Osteocyte (in vitro differentiated cells): ENCODE measurements at regions not wholly inside any gene's neighbourhood (a gene's known extent, or its start where the extent isn't known, plus 50 kb on each side); places are given as distances from the start of the nearest gene placed in this dataset.

Experiments
- DNase-seq: peaks from one replicate; pipeline ENCODE4 v3.0.0; 2021; ENCODE audit warnings: mixed read lengths; ENCODE audit not compliant: unreplicated experiment; ENCODE audit errors: extremely low spot score
- H3K27ac Mint-ChIP-seq: one replicate; pipeline ENCODE4 v1.8.0; 2021; ENCODE audit warnings: mild to moderate bottlenecking, mixed read lengths; ENCODE audit not compliant: unreplicated experiment
- H3K27me3 Mint-ChIP-seq: one replicate; pipeline ENCODE4 v1.8.0; 2021; ENCODE audit warnings: mixed read lengths; ENCODE audit not compliant: unreplicated experiment
- H3K36me3 Mint-ChIP-seq: one replicate; pipeline ENCODE4 v1.8.0; 2021; ENCODE audit warnings: mixed read lengths; ENCODE audit not compliant: unreplicated experiment
- H3K4me1 Mint-ChIP-seq: one replicate; pipeline ENCODE4 v1.8.0; 2021; ENCODE audit warnings: mixed read lengths; ENCODE audit not compliant: unreplicated experiment
- H3K4me3 Mint-ChIP-seq: one replicate; pipeline ENCODE4 v1.8.0; 2021; ENCODE audit warnings: mild to moderate bottlenecking, moderate library complexity, mixed read lengths; ENCODE audit not compliant: unreplicated experiment
- H3K9me3 Mint-ChIP-seq: one replicate; pipeline ENCODE4 v1.8.0; 2021; ENCODE audit warnings: mixed read lengths; ENCODE audit not compliant: unreplicated experiment
- CTCF ChIP-seq: fragments of 200-600 bp; sonication (generic); IDR thresholded peaks from 2 replicates; pipeline ENCODE4 v1.5.0; 2021; ENCODE audit warnings: antibody characterized with exemption, mild to moderate bottlenecking, moderate library complexity

GRCh38 chr1:30450818-30451233, 272.6 kb downstream of the MATN1 start:
- Mint-ChIP-seq H3K9me3 (peaks cover 14% of the 10 kb centered on the region), H3K27ac (no peak overlapping the region)

DNA sequence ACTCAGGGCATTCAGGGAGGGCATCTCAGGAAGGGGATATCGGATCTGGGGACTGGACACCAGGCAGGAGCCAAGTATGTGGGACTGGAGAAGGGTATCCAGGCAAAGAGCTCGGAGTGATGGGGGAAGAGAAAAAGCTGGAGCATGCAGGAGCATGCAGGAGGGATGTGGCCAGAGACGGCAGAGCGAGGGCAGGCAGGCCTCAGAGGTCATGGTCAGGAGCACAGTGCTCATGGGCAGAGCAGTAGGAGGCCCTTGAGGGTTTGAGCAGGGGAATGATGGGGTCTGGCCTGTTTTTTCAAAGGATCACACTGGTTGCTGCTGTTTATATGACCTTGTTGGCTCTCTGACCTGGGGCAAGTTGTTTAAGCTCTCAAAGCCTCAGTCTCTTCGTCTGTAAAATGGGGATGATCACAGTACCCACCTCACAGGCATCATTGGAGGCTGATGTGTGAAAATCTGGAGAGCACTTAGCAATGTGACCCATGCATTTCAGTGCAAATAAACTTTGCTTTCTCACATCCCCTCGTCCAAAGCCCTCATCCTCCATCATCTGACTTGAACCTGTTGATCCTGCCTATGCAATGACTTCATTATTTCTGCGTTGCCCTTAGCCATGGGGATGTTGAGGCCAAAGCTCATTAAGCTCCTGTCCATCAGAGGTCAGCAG, 273.1 kb downstream of the MATN1 start:
- Mint-ChIP-seq H3K36me3 (no peaks in the 10 kb centered on the region), H3K4me1 (no peaks in the 10 kb centered on the region), H3K27me3 (no peaks in the 10 kb centered on the region), H3K9me3 (peaks cover 14% of the 10 kb centered on the region), H3K4me3 (no peak overlapping the region), H3K27ac (no peak overlapping the region)
- no peak for TF ChIP-seq CTCF
- no peak for DNase-seq

More at GRCh38 chr1:30450818-30451233, 272.6 kb downstream of the MATN1 start:
- no peaks in the 10 kb centered on the region for H3K27me3 Mint-ChIP-seq
- no peaks in the 10 kb centered on the region for H3K4me1 Mint-ChIP-seq
- no peak for TF ChIP-seq CTCF
- H3K36me3 Mint-ChIP-seq = no peaks in the 10 kb centered on the region
- no peak overlapping the region for H3K4me3 Mint-ChIP-seq
- DNase-seq = peak; percentile 68

DNA sequence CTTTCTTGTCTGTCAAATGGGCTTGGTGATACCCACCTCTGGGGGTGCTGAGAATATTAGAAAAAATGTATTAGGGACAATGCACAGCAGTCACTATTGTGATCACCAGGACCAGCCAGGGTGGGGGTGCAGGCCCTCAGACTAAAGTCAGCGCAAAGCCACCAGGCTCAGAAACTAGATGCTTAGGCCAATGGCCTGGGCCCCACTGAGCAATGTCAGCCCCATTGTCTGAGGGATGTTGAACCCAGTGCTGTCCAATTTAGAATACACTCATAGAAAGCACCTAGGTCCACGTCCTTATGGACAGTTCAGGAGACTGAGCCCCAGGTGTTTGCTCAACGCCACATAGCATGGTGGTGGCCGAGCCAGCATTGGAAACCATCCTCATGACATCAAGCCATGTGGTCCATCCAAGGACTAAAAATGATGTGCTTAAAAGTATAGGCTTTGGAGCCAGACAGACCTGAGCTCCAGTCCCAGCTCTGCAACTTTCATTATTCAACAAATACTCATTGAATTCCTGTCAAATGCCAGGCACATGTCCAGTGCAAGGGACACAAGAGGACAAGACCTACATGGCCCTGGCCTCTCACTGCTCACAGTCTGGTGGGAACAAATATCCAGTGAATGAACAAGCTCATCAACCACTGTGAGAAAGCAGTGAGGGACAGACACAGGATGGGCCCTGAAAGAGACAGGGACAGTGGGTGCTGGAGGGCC, 273.8 kb downstream of the MATN1 start:
- peak; percentile 59 for DNase-seq

DNA sequence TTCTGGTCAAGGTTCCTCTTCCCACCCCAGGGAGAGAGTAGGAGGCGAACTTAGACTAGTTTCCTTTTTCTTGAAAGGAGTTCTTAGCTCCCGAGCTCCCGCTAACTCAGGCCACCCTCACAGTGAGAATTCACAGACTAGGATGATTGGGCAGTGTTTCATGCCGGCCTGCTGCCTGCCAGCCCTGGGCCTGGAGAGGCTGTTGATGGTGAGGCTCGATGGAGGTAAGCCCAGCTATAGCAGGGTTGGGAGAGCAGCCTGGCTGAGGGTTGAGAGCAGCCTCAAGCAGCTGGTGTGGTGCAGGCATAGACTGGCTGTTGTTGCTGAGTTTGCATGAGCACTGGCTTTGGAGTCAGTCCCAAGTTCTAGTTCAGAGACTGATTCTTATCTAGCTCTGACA, 274.4 kb downstream of the MATN1 start:
- TF ChIP-seq CTCF = no peak
- no peak for DNase-seq
- no peak overlapping the region for H3K4me3 Mint-ChIP-seq
- H3K27ac Mint-ChIP-seq = no peak overlapping the region
- no peaks in the 10 kb centered on the region for H3K27me3 Mint-ChIP-seq
- H3K4me1 Mint-ChIP-seq = no peaks in the 10 kb centered on the region
- peaks cover 19% of the 10 kb centered on the region for H3K9me3 Mint-ChIP-seq
- H3K36me3 Mint-ChIP-seq = no peaks in the 10 kb centered on the region

More for the DNA sequence above, 273.8 kb downstream of the MATN1 start:
- Mint-ChIP-seq H3K4me1 (no peaks in the 10 kb centered on the region), H3K36me3 (no peaks in the 10 kb centered on the region), H3K27ac (no peak overlapping the region), H3K4me3 (no peak overlapping the region), H3K9me3 (peaks cover 14% of the 10 kb centered on the region), H3K27me3 (no peaks in the 10 kb centered on the region)
- TF ChIP-seq CTCF = no peak

- no peaks in the 10 kb centered on the region for H3K27me3 Mint-ChIP-seq
- H3K4me1 Mint-ChIP-seq = no peaks in the 10 kb centered on the region
- H3K9me3 Mint-ChIP-seq = peaks cover 14% of the 10 kb centered on the region
- no peak for TF ChIP-seq CTCF
- H3K27ac Mint-ChIP-seq = no peak overlapping the region
- no peak for DNase-seq
- H3K4me3 Mint-ChIP-seq = no peak overlapping the region
- H3K36me3 Mint-ChIP-seq = no peaks in the 10 kb centered on the region
These were observed 275.7 kb downstream of the MATN1 start for GRCh38 chr1:30447701-30448100.
